ENCODE measurements at regions not wholly inside any gene's neighbourhood (a gene's known extent, or its start where the extent isn't known, plus 50 kb on each side); places are given as distances from the start of the nearest gene placed in this dataset.

DNA sequence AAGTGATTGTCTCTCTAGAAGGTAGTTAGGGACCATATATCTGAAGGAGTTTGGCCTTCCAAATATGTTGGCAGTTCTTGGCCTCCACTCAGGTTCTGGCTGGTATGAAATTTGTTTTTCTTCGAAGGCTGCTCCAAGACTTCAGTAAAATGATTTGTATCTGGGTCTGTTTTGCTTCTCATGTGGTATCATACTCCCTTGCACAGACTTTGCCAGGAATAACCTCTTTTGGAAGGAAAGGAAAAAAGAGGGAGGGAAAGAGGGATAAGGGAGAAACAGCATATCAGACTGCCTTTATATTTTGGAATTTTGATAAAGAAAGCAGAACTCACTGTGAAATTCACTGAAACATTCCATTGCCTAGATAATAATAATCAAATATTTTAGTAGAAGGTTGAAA is 242.1 kb upstream of the HHIP start:
- ChIA-PET CTCF (no interaction called here), POLR2A (interaction anchor here (0.5 kb wide), 1 partner anchor 737 kb away, joined by 4 read pairs; no protein-coding TSS in a partner anchor)
- no peak for DNase-seq (ENCODE audit: extremely low spot score)
- TF ChIP-seq, protein P1, sequence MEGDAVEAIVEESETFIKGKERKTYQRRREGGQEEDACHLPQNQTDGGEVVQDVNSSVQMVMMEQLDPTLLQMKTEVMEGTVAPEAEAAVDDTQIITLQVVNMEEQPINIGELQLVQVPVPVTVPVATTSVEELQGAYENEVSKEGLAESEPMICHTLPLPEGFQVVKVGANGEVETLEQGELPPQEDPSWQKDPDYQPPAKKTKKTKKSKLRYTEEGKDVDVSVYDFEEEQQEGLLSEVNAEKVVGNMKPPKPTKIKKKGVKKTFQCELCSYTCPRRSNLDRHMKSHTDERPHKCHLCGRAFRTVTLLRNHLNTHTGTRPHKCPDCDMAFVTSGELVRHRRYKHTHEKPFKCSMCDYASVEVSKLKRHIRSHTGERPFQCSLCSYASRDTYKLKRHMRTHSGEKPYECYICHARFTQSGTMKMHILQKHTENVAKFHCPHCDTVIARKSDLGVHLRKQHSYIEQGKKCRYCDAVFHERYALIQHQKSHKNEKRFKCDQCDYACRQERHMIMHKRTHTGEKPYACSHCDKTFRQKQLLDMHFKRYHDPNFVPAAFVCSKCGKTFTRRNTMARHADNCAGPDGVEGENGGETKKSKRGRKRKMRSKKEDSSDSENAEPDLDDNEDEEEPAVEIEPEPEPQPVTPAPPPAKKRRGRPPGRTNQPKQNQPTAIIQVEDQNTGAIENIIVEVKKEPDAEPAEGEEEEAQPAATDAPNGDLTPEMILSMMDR (IDR thresholded peaks at IDR 0.05; ENCODE audit: control extremely low read depth, extremely low read depth, low read depth, missing control alignments), result no peak

DNA sequence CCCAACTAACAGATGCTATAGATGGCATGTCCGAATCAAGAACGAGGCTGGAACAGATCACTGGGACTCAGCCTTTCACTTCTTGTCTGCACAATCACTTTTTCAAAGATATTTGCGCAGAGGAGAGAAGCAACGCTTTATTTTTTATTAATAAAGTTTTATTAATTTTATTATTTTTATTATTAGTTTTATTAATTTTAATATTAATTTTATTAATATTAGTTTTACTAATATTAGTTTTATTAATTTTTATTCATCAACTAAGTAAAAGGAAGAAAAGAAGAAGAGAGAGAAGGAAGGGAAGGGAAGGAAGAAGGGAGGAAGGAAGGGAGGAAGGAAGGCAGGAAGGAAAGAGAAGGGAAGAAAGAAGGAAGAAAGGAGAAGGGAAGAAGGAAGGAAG is 236.4 kb upstream of the HHIP start:
- CTCF ChIA-PET, result no interaction called here
- POLR2A ChIA-PET, result no interaction called here
- TF ChIP-seq, protein P1 (IDR thresholded peaks at IDR 0.05; ENCODE audit: control extremely low read depth, extremely low read depth, low read depth, missing control alignments), result no peak
- DNase-seq (ENCODE audit: extremely low spot score), result no peak

DNA sequence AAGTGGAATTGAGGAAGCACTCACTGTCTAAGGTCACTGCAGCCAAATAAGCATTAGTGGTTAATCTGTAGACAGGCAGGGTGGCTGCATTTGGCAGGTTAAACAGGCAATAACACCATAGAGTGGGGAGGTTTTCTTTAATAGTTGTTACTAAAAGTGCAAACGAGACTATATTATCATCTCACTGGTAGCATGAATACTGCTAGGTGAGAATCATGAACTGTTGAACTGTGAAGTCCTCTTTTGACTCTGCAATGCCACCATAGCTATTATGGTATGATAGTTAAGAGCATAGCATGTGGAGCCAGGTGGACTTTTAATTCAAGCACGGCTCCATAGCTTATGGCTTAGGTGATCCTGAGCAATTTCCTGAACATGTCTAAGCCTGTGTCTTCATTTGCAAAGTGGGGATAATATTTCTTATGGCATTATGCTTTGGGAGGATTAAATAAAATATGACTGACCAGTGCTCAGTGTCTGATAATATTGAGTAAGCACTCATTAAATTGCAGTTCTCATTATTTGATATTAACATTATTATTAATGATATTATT is 235.6 kb upstream of the HHIP start:
- ChIA-PET POLR2A (no interaction called here), CTCF (no interaction called here)
- TF ChIP-seq, protein P1 (IDR thresholded peaks at IDR 0.05; ENCODE audit: control extremely low read depth, extremely low read depth, low read depth, missing control alignments), result no peak
- no peak for DNase-seq (ENCODE audit: extremely low spot score)

DNA sequence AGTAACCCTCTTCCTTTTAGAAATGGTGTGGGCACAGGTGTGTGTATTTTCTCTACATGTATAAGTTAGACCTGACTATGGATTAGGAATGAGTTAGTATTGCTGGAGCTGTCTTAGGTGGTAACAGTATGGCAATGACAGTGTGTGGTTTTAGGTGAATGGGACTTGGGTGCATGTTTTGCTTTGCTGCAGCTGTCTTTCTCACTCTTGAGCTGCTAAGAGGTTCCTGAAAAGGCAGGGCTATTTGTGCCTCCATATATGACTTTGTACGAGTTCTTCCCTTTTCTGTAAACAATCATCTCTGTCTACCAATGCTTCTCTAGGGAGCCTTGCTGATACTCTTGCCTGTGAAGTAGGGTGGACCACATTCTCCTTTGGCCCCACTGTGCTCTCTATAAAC is 234.8 kb upstream of the HHIP start:
- ChIA-PET CTCF (no interaction called here), POLR2A (no interaction called here)
- DNase-seq (ENCODE audit: extremely low spot score), result no peak
- TF ChIP-seq, protein P1 (IDR thresholded peaks at IDR 0.05; ENCODE audit: control extremely low read depth, extremely low read depth, low read depth, missing control alignments), result no peak

DNA sequence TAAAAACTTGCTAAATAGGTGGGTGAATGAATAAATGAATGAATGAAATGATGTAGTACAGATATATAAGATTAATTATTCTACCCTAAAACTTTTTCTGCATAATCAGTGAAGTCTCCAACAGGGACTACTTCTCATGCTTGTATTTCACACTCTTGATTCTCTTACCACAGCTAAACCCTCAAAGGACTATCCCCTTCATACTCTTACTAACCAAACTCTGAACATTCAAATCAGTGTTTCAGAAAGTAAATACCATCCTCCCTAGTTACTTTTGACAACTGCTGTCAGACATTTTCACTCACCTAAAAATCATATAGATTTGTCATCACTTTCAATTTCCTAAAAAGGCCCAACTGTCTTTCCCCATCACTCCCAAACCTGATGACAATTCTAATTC is 234.3 kb upstream of the HHIP start:
- ChIA-PET CTCF (no interaction called here), POLR2A (no interaction called here)
- TF ChIP-seq, protein P1 (IDR thresholded peaks at IDR 0.05; ENCODE audit: control extremely low read depth, extremely low read depth, low read depth, missing control alignments), result no peak
- DNase-seq (ENCODE audit: extremely low spot score), result no peak

DNA sequence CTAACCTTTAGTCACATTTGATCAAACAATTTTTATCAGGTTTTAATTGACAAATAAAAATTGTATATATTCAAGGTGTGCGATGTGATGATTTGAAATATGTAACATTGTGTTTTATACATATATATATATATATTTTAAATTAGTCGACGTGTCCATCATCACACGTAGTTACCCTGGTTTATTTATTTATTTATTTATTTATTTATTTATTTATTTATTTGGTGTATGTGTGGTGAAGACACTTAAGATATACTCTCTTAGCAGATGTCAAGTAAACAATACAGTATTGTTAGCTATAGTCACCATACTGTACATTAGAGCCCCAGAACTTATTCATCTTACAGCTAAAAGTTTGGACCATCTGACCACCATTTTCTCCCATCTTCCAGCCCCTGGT is 224.9 kb upstream of the HHIP start:
- DNase-seq (ENCODE audit: extremely low spot score), result no peak
- ChIA-PET POLR2A (interaction anchor here (0.5 kb wide), 1 partner anchor 1622 kb away, joined by 3 read pairs; no protein-coding TSS in a partner anchor), CTCF (no interaction called here)
- TF ChIP-seq, protein P1 (IDR thresholded peaks at IDR 0.05; ENCODE audit: control extremely low read depth, extremely low read depth, low read depth, missing control alignments), result no peak
